GM12878 (cell line): ENCODE measurements at regions not wholly inside any gene's neighbourhood (a gene's known extent, or its start where the extent isn't known, plus 50 kb on each side); places are given as distances from the start of the nearest gene placed in this dataset.
A peak's percentile ranks its signal among the peaks of the same experiment; 100 is the strongest.

Experiments used
- ATAC-seq: fragments of 200-7000 bp; cut with Tn5 transposase; 3 replicates; pipeline ENCODE4 v1.9.1; 2020; ENCODE audit warnings: mild to moderate bottlenecking, moderate library complexity
- BruUV-seq: library from RNA; stranded (reverse); fragments of 400-500 nt; replicated peaks from 2 replicates; lab custom pipeline; 2021; lab: Mats Ljungman, UMichigan
- CTCF ChIA-PET: fragments of 300-600 bp; sonication (Branson Sonifier 250); formaldehyde crosslinking; extraction: SDS; loops from one replicate; lab custom pipeline; 2021; ENCODE audit warnings: inconsistent platforms; lab: Yijun Ruan, JAX
- POLR2A ChIA-PET: fragments of 350-600 bp; formaldehyde crosslinking; extraction: SDS; loops from one replicate; lab custom pipeline; 2021; ENCODE audit warnings: inconsistent platforms; lab: Charles Lee
- RAD21 ChIA-PET: fragments of 300-600 bp; sonication (Branson Sonifier 250); formaldehyde crosslinking; loops from one replicate; lab custom pipeline; 2023; ENCODE audit warnings: antibody characterized with exemption; ENCODE audit not compliant: unreplicated experiment; lab: Charles Lee
- SMC1A ChIA-PET: fragments of 300-600 bp; sonication (Branson Sonifier 250); formaldehyde crosslinking; loops from one replicate; lab custom pipeline; 2023; ENCODE audit not compliant: unreplicated experiment, uncharacterized antibody; lab: Charles Lee
- DNase-seq: peaks from one replicate; pipeline ENCODE4 v3.0.0-alpha.2; 2011; ENCODE audit warnings: low read depth, low spot score
- FAIRE-seq: peaks from 3 replicates; lab custom pipeline; 2011; peaks lifted over from hg19 to GRCh38; lab: Jason Lieb, UNC
- H2AFZ ChIP-seq: 2 replicates; pipeline ENCODE4 v1.6.0; 2011; ENCODE audit warnings: low read depth, low read length, control low read depth; ENCODE audit not compliant: control insufficient read depth
- H3K27ac ChIP-seq: 2 replicates; pipeline ENCODE4 v1.5.1; 2011; ENCODE audit warnings: control low read depth; ENCODE audit not compliant: control insufficient read depth, insufficient read depth
- H3K27me3 ChIP-seq, 2 experiments: replicated peaks in 1 of 2; 2 replicates each; pipeline versions ENCODE4 v1.6.0 to v1.6.1; 2011; ENCODE audit warnings: low read length in 1 of 2; ENCODE audit not compliant: control insufficient read depth in 2 of 2, insufficient read depth in 2 of 2
- H3K36me3 ChIP-seq, 2 experiments: 2 replicates each; pipeline ENCODE4 v1.5.1; 2011; ENCODE audit warnings: low read length in 1 of 2; ENCODE audit not compliant: control insufficient read depth in 2 of 2, insufficient read depth in 2 of 2
- H3K4me1 ChIP-seq: 2 replicates; pipeline ENCODE4 v1.6.1; 2011; ENCODE audit warnings: mild to moderate bottlenecking, low read length, moderate library complexity, mixed read lengths; ENCODE audit not compliant: control insufficient read depth, insufficient read depth
- H3K4me2 ChIP-seq: 2 replicates; pipeline ENCODE4 v1.6.0; 2011; ENCODE audit warnings: control low read depth; ENCODE audit not compliant: control insufficient read depth, insufficient read depth
- H3K4me3 ChIP-seq: fragments of 200-600 bp; sonication (generic); 2 replicates; pipeline ENCODE4 v1.5.1; 2016
- H3K79me2 ChIP-seq: 2 replicates; pipeline ENCODE4 v1.6.0; 2011; ENCODE audit warnings: low read length; ENCODE audit not compliant: control insufficient read depth, insufficient read depth
- H3K9ac ChIP-seq: 2 replicates; pipeline ENCODE4 v1.8.0; 2011; ENCODE audit warnings: low read length, control low read depth, mixed read lengths; ENCODE audit not compliant: control insufficient read depth, insufficient read depth
- H3K9me3 ChIP-seq: replicated peaks from 3 replicates; pipeline ENCODE4 v1.5.1; 2011; ENCODE audit warnings: mild to moderate bottlenecking, low read length; ENCODE audit not compliant: control insufficient read depth, insufficient read depth
- H4K20me1 ChIP-seq: 2 replicates; pipeline ENCODE4 v1.6.0; 2011; ENCODE audit not compliant: control insufficient read depth, insufficient read depth
- RAD21 ChIP-seq: IDR thresholded peaks from 2 replicates; pipeline ENCODE4 v1.6.1; 2011; ENCODE audit warnings: mild to moderate bottlenecking, low read depth, low read length, moderate library complexity; ENCODE audit not compliant: insufficient read depth
- ZSCAN29 ChIP-seq: fragments of 450-650 bp; IDR thresholded peaks from 2 replicates; pipeline ENCODE4 v1.6.1; 2017; ENCODE audit warnings: mild to moderate bottlenecking, moderate library complexity
- WGBS: methylation state at CpG from one replicate; pipeline ENCODE4 v1.1.6; 2016; ENCODE audit warnings: low lambda C conversion rate; ENCODE audit not compliant: insufficient replicate concordance, insufficient coverage; ENCODE audit errors: missing lambda C conversion rate; 5-methylcytosine and 5-hydroxymethylcytosine counted together
- in situ Hi-C: fragments of 300-500 bp; cut with MboI; formaldehyde crosslinking; loops from 9 replicates; pipeline ENCODE4 v1.14.3; 2018; ENCODE audit warnings: mixed read lengths
- intact Hi-C: fragments of 100-400 bp; cut with micrococcal nuclease; formaldehyde crosslinking; loops from one replicate; pipeline ENCODE4 v1.14.2; 2022; ENCODE audit not compliant: unreplicated experiment
- TF ChIP-seq, protein P1 (sequence below), 3 experiments: IDR thresholded peaks in 2 of 3; conservative IDR thresholded peaks in 1 of 3; 2 replicates each; pipeline ENCODE4 v1.5.1; 2011; ENCODE audit warnings: low read depth in 3 of 3, low read length in 3 of 3, mild to moderate bottlenecking in 3 of 3, control low read depth in 2 of 3, moderate library complexity in 2 of 3, inconsistent platforms in 1 of 3, mixed read lengths in 1 of 3; ENCODE audit not compliant: control insufficient read depth in 2 of 3, insufficient read depth in 1 of 3; ENCODE audit errors: extremely low read depth in 1 of 3

DNA sequence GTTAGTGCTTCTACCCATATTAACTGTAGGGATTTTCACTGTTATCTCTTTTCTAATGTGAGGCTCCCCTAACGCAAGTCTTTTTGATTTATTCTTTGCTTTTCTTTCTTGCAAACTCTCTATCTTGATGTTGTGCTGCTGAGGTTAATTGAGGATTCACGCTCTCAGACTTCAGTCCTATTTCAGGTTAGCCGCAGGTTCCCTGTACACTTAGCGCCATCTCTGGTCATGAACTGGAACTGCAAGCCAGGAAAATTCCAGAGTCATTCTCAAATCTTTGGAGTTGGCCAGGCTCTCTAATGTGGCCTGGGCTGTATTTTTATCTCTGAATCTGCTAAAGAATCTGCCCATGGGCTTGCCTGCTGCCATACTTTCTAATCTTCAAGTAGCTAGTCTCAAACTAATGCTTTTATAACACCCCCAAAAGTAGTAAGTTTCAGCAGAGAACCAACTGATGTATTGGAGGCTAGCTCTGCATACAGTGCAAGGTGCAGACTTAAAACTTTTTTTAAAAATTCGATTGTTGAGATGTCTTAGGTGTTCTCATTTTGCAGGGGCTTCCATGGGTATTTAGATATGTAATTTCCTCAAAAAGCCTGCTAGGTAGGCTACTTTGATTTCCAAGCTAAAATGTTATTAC, 91.1 kb upstream of the OPRM1 start:
- in situ Hi-C loops (no loop called here), intact Hi-C loops (loop anchor here (10.0 kb wide), 3 partner anchors 327 to 913 kb away; no protein-coding TSS in a partner anchor)
- CTCF ChIA-PET: interaction anchor here (0.6 to 2.2 kb wide), 16 partner anchors 10 to 916 kb away, joined by 3 to 12 read pairs (median 4); no protein-coding TSS in a partner anchor
- no peaks in the 10 kb centered on the region for H3K9me3 ChIP-seq
- FAIRE-seq (peak; percentile 65), ATAC-seq (0 out of 3 replicates have a peak, but pooled peaks have one; percentile 42)
- H3K36me3 ChIP-seq: no peaks in the 10 kb centered on the region
- H3K27ac ChIP-seq: no peak overlapping the region
- H3K4me2 ChIP-seq: no peak overlapping the region
- H4K20me1 ChIP-seq: no peaks in the 10 kb centered on the region
- H3K4me1 ChIP-seq: no peaks in the 10 kb centered on the region
- SMC1A ChIA-PET: interaction anchor here (0.8 to 1.7 kb wide), 3 partner anchors 9 to 717 kb away, joined by 3 to 7 read pairs (median 5); no protein-coding TSS in a partner anchor
- RAD21 ChIA-PET: interaction anchor here (1.3 kb wide), 1 partner anchor 8 kb away, joined by 3 read pairs; no protein-coding TSS in a partner anchor
- POLR2A ChIA-PET: no interaction called here
- H3K79me2 ChIP-seq: no peaks in the 10 kb centered on the region
- no TSS peak for BruUV-seq
- no peak overlapping the region for H3K4me3 ChIP-seq
- TF ChIP-seq ZSCAN29 (no peak), RAD21 (peak; percentile 72)
- TF ChIP-seq, protein P1, sequence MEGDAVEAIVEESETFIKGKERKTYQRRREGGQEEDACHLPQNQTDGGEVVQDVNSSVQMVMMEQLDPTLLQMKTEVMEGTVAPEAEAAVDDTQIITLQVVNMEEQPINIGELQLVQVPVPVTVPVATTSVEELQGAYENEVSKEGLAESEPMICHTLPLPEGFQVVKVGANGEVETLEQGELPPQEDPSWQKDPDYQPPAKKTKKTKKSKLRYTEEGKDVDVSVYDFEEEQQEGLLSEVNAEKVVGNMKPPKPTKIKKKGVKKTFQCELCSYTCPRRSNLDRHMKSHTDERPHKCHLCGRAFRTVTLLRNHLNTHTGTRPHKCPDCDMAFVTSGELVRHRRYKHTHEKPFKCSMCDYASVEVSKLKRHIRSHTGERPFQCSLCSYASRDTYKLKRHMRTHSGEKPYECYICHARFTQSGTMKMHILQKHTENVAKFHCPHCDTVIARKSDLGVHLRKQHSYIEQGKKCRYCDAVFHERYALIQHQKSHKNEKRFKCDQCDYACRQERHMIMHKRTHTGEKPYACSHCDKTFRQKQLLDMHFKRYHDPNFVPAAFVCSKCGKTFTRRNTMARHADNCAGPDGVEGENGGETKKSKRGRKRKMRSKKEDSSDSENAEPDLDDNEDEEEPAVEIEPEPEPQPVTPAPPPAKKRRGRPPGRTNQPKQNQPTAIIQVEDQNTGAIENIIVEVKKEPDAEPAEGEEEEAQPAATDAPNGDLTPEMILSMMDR (IDR thresholded peaks at IDR 0.05 in 2 of 3, conservative IDR thresholded peaks at IDR 0.05 in 1 of 3; ENCODE audit: control insufficient read depth in 2 of 3, extremely low read depth in 1 of 3, insufficient read depth in 1 of 3, low read depth in 3 of 3, low read length in 3 of 3): peak; percentile 78 to 96 (median 95)
- TF ChIP-seq, all 136 proteins: peak for 2
- Histone ChIP-seq H2AFZ (no peak overlapping the region), H3K9ac (no peak overlapping the region), H3K27me3 (no peaks in the 10 kb centered on the region; a peak in 1 of 4 replicates)
- 21% methylated on average over 5 of the region's 5 CpGs for whole genome bisulfite sequencing
- no peak for DNase-seq
